Femur (tissue), 1 donor: ENCODE measurements at regions not wholly inside any gene's neighbourhood (a gene's known extent, or its start where the extent isn't known, plus 50 kb on each side); places are given as distances from the start of the nearest gene placed in this dataset.
A peak's percentile ranks its signal among the peaks of the same experiment; 100 is the strongest.
"Not testable (repeated sequence)": the region's sequence is repeated elsewhere in the genome, so short reads cannot be mapped to it uniquely, and the experiment has no call there.

Experiments used
- DNase-seq: peaks from one replicate; pipeline ENCODE4 v3.0.0-alpha.2; 2017

DNA sequence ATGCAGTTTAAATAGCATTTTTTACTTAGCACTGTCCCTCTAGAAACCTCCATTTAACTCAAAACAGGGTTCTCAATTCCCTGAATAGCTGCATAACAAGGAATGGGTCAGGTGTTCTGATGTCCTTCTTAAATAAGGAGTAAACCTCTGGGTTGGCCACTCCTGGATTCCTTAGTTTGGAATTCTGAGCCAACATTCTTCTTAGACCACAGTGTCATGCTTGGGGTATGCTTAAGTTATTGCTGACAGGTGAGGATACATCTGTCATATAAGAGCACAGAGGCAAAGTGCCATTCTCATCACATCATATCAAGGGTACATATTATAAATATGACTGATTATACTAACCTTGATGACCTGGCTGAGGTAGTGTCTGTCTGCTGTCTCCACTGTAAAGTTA lies 179.9 kb upstream of the SEMA6A start:
- DNase-seq = no peak

DNA sequence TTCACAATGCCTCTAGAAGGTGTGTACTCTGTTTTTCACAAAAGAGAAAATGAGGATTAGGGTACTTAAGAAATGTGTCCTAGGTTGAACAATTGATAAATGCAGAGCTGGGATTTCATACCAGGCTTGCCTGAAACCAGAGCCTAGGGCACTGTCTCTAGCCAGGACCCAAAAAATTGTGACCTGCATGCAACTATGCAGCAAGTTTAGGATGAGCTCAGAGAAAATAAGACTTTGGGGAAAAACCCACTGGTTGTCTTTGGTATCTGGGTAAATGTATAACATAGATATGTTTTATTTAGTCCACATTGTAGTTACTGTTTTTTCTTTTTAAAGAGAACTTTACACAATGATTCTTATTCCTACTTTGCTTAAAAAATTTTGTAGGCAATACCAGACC lies 177.1 kb upstream of the SEMA6A start:
- no peak for DNase-seq

DNA sequence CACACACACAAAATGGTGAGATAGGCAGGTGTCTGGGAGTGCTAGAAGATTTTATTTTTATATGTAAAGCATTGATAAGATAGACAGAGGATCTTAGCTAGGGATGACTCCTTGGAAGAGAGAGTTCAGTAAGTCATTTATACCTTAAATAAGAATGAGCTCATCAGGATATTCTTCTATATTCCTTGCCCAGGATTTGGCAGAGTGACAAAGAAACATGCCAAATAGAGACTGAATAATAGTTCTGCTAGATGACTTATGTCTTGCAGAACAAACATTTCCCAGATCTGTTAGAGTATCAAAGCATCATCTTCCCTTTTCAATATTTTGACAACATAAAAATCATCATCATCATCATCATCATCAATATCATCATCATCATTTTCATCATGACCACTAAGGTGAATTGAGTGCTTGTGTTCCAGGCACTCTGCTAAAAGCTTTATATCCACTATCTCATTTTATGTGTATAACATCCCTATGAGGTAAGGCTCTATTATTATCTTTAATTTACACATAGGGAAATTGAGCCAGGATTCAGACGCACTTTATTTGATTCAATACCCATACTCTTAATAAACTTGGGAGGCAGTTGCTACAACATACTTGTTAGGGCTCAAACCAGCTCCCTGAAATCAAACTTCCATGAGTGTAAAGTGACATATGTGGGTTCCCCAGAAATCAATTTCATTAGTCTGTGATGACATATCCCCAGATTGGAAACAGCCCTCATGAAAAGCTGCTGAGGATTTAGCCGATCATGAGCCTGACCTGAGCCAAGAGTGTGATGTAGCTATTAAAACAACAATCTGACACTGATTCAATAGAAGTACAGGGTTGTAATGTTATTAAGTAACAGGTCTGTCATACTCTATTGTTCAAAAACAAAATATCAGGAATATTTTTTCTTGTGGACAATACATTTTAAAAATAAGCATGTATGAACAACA lies 176.3 kb upstream of the SEMA6A start:
- no peak for DNase-seq

DNA sequence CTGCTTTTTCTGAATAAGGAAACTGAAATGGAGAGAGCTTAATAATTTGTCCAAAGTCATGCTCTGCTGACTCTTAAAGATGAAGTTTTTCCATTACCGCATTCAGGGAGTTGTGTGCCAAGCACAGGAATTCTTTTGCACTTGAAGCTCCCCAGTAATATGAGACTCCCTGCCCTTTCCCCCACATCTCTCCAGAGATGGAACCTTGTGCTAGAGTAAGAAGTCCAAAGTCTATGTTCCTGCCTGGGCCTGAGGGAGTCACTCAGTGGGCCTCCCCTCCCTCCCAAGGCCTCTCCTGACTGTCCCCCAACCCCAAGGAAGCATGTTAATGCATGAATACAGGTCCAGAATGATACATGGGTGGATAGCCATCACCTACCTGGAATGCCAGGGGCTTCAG lies 173.3 kb upstream of the SEMA6A start:
- no peak for DNase-seq

DNA sequence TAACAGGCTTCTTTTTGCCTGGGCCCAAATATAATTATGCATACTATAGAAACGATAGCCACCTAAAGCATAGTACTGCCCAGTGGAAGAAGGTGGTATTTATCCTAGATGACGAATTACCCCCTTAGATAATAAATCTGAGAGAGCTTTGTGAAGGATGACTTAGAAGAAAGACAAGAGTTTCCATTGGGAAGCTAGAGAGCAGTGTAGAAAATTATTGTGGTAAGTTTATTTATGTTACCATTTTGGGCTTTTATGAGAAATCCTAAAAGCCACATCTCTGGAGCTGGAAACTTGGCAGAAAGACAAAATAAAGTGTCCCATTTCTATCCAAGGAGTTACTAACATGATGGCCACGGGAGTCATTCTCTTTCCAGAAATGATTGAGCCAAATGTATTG lies 172.0 kb upstream of the SEMA6A start:
- no peak for DNase-seq

DNA sequence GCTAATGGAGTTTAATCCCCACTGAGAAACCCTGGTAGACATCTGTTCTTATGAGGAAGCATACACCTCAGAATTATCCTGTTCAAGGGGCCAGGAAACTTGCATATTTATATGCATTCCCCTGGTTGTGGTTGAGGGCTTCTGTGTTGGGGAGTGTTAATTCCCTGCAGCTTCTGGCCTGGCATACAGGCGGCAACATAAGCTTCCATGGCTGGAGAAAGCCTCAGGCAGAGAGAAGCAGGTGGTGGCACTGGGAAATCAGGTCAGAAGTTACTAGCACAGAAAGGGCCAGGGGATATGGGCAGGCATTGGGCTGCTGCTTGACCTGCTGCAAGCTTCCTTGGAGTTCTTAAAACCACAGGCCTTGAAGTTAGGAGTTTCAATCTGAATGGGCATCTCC lies 166.1 kb upstream of the SEMA6A start:
- no peak for DNase-seq

DNA sequence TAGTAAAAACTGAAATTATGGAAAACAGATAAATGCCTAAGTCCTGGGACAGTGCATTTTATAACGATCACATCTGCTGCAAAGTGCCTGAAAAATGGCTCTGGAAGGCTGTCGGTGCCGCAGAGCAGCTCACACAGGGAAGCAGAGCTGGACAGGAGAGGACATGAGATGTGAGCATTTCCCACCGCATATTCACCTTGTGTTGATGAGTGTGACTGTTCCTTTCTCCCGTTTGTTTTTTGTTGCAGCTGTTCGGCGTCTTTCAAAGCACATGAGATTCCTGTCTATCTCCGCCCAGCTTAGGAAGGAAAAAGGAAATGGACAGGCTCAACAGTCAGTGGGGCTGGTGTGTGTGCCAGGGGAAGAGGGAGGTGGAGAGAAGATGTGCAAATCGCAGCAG lies 164.9 kb upstream of the SEMA6A start:
- peak; percentile 31 for DNase-seq

DNA sequence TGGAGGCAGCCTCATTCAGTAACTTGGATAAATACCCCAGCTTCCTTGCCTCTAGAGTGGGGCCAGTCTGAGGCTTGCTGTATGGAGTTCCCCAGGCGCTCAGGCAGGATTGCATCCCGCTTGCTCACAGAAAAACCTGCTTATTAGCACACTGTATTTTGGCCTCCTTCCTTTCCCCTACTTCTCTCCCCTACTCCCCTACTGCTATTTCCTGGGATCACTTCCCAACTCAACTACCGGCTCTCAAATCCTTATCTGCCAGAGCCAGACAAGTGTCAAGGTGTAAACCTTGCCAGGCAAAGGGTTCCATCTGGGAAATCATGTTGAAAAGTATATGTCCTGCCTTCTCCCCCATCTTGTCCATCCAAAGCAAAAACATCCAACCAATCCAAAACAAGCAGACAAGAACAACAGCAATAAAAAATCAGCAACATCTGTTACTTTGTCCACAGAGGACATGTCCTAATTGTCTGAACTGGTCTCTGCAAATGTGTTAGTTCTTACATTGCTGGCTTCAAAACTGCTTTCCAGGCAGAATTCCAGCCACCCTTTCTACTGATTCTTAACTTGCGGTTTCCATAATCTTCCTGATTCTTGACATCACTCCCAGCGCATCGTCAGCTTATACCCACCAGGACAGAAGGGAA lies 164.1 kb upstream of the SEMA6A start:
- peak; percentile 73 for DNase-seq

DNA sequence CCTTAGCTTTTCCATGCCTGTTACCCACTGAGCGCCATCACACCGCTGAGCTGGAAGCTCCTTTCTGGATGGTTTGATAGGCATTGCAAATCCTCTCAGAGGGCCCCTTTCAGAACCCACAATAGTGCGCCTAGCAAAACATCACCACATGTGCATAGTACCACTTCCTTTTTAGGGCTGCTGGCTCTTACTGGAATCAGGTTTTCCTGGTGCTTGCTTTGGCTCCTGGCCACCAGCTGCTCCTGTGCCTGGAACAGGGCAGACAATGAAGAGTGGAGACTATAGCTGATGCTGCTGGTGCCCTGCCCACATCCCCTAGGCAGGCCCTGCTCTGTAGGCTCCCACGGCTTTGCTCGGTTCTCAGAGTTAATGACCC lies 163.6 kb upstream of the SEMA6A start:
- no peak for DNase-seq

DNA sequence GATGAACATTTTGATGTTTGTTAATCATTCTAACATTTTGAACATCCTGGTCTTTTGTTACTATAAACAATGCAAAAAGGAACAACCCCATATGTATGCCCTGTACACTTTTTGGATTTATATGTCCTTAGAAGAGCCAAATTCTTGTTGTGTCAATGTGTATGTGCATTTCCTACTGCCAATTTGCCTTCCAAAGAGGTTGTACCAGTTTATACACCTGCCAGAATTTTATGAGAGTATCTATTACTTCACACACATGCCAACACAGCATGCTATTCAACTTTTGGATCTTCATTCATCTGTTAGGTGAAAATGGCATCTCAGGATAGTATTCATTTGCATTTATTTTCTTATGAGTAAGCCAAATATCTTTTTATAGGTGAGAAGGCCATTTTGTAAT lies 162.0 kb upstream of the SEMA6A start:
- no peak for DNase-seq

DNA sequence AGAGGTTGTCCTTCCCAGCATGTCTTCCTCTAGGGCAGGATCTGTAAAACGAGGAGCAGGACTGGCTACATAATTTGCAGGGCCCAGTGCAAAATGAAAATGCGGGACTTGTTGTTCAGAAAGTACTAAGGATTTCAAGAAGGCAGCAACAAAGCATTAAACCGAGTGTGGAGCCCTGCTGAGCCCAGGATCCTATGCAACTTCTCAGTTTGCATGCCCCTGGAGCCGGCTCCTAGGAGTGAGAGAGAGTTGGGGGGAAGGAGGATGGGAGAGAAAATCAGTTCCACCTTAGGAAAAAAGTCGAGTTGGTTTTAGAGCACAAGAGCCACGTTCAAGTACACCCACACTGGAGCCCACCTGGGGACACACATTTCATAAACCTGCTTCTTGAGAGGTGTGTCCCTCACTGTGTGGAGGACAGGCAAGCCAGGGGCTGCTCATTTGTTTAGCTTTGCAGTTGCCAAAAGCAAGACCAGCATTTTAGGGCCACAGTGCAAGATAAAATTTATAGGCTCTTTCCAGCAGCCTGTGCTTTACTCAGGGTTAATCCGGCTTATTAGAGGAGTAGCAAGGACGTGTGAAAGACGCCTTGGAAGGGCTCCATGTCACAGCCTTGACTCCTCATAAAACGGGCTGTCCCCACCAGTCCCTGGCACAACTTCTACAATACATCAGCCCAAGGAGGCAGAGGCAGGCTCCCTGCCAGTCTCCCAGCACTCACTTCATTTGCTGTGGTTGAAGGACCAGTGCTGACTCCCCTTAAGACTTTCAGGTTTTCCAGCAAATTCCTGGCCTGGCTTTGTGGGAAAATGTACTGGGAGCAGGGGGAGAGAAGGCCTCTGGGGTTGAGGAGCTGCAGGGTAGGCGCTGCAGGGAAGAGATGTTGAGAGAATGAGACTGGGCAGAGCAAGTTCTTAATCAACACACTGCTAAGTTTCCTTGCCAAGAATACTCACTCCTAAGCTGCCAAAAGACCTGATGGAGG lies 159.7 kb upstream of the SEMA6A start:
- DNase-seq = peak; percentile 68

DNA sequence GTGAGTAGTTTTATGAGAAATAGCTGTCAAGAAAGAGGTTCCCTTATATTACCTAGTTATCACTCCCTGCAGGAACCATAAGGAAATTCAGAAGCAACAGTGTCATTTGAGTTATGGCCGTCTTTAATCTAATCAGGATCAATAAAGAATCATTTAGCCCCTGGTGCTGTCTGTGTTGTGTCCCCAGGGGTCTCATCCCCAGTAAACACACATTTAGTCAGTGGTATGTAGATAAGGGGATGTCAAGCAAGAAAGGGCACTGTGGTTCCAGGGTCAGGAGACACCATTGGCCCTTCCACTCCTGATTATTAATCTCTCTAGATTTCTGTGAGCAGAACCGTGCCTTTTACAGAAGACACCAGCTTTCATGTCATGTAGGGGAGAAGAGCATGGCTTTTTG lies 158.0 kb upstream of the SEMA6A start:
- DNase-seq = no peak

DNA sequence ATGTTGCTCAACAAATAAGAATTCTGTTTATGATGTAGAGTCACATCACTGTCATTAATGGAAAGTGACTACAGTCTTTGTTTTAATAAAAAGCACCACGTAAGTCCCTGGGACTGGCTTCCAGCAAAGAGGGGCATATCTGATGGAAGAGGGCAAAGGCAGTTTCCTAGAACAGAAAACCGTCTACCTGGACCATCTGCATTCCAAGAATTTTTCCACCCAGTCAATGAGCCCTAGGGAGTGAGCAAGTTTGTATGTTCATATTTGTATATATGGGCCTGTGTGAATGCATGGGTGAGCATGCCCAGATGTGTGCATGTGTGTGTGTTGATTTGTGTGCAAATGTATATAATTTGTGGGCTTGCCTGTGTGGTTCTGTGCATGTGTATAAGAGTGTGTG lies 156.8 kb upstream of the SEMA6A start:
- DNase-seq = no peak

DNA sequence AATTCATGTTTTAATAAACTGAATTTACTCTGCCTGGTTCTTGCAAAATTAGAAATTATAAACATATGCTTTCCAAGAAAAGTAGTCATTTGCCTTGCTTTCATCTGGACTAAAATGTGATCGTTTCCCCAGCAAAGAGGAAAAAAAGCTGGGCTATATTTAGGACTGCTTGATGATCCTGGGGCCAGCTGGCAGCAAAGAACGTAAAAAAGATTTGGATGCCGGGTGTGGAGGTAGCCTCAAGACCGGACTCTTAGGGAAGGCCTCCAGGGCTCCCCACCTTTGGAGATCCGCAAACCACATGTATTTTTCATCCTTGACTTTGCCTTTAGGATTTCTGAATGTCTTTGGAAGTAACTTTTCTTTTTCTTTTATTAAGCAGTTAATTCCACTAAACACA lies 156.1 kb upstream of the SEMA6A start:
- DNase-seq = peak; percentile 76

DNA sequence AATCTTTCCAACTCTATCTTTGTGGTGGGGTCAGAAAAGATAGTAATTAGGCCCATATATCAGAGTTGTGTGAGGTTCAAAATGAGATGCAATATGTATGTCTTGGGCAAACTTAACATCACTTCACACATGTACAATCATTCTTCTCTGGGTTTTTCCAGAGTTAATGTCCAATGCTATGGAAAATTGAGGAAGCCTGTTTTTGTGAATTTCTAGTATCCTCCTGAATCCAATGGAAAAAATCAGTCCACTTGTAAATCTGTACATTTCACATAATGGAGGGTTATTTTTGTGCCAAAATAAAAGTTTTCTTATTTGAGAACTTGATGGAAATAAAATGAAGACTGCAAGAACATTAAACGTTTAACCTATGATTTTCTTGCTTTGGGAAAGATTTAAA lies 155.6 kb upstream of the SEMA6A start:
- no peak for DNase-seq

DNA sequence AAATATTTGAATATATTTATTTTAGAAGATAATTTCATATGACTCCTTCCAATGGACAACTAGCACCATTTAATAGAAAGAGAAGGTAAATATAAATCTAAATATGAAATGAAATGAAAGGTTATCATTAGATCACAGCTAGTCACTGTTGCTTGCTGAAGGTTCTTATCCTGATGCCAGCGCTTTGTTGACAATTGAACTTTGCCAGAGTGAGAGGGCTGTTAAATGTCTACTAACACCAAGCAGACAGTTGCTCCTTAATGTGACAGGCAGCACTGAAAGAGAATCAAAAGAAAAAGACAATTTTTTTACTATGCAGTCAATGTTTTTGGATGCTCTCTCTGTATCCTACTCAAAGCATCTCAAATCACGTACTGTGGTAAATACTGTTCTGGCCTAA lies 152.6 kb upstream of the SEMA6A start:
- DNase-seq = no peak

DNA sequence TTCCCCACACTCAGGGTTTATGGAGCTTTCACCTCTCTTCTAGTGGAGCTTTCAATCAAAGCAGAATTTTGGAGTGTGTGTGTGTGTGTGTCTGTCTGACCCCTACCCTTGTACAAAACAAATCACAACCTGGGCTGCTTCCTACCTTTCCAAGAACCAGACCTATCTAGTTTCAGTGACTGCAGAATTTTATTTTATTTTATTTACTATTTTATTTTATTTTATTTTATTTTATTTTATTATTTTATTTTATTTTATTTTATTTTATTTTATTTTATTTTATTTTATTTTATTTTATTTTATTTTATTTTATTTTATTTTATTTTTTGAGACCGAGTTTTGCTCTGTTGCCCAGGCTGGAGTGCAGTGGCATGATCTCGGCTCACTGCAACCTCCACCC lies 151.6 kb upstream of the SEMA6A start:
- DNase-seq = not testable (repeated sequence)

DNA sequence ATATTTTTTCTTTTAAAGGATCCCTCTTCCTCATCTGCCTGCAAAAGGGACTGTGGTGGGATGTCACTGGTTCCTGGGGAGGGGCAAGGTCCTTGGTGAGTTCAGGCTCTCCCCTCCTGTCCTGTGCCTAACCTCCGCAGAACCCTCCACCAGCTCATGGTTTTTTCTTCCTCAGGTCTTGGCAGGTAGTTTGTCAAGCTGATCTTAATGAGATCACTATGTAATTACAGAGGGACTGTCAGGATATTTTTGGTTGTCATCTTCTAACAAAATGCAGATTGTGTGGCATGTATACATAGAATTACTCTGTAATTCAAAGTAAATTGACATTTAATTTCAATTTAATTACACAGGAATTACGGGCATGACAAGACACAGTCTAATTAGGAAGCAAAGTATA lies 150.3 kb upstream of the SEMA6A start:
- DNase-seq = no peak

DNA sequence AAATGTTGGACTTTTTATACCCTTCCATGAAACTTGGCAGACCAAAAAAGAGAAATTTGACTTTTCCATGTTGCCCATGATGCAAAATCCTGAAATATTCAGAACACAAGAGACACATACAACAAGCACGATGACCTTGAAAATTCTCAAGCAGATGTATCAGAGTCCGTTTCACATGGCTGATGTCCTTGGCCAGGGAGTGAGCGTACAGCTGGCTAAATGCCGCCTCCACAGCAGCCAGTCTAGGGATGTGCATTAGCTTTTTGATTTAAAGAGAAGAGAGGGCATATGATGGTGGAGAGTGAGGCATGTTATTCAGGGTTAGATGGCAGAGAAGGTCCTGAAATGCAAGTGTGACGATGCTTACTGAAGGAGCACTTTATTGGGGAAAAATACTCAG lies 148.0 kb upstream of the SEMA6A start:
- DNase-seq = no peak

DNA sequence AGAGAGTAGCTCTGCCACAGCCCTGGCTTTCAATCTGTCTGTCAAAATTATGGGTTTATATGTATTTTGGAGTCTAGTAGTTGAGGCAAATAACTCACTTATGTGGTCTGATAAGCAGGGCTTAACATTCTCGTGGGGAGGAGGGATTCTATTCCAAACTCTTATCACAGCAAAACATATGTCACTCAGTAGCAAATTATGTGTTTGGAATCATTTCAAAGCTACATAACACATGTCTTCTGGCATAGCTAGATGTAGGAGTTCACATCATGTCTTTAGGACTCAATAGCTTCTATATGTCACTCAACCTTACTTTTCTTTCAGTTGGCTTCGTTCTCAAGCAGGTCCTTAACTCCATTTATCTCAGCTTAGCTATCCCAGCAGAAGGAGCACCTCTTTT lies 144.5 kb upstream of the SEMA6A start:
- DNase-seq = no peak

DNA sequence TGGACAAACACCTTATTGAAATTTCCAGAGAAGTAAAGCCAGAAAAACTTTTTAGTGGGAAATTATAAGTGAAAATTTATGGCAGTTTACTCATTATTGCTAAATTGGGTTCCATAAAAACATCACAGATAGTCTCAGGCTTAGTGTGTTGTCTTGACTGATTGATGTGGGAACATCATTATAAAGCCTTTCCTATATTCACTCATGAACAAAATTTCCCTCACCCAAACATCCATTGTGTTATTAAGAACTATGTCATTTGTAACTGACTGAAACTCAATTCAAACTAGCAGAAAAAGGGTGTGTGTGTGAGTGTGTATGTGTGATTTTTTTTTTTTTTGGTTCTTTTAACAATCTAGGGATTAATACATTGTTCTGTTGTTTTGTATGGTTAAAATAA lies 143.7 kb upstream of the SEMA6A start:
- no peak for DNase-seq

DNA sequence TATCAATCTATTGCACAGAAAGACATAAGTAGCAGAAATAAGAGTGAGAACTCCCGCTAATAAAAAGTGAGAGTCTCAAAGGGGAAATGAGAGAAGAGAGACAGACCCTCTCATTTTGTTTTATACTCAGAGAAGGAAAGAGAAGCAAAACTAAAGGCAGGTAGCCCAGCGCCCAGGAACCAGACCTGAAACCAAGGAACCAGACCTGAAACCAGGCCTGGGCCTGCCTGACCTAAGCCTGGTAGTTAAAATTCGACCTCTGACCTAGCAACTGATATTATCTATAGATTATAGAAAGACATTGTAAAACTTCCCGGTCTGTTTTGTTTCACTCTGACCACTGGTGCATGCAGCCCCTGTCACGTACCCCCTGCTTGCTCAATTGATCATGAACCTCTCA lies 134.5 kb upstream of the SEMA6A start:
- no peak for DNase-seq

DNA sequence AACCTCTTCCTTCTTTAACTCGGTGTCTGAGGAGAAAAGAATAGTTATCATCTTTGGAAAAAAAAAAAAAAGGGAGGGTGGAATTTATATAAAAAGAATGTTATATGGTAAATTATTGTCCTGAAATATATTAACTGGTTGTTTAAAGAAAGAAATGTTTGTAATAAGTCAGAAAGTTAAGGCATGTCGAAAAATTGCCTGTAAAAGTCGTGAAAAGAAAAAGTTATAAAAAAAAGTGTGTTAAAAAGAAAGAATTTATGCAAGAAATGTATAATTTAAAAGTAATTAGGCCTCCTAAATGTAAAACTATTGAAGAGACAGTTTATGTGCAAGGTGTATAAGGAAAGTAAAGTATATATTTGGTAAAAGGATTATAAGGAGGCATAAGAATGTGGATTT lies 130.5 kb upstream of the SEMA6A start:
- not testable (repeated sequence) for DNase-seq
